ENCODE measurements at regions not wholly inside any gene's neighbourhood (a gene's known extent, or its start where the extent isn't known, plus 50 kb on each side); places are given as distances from the start of the nearest gene placed in this dataset.
"Not testable (repeated sequence)": the region's sequence is repeated elsewhere in the genome, so short reads cannot be mapped to it uniquely, and the experiment has no call there.

- DNase-seq = no peak
Measured at GRCh38 chr7:145434811-145435210, 599.0 kb upstream of the TPK1 start.

- DNase-seq = no peak
Measured at GRCh38 chr7:145431834-145432233, 596.0 kb upstream of the TPK1 start.

GRCh38 chr7:145418481-145418880, 582.6 kb upstream of the TPK1 start:
- not testable (repeated sequence) for DNase-seq

GRCh38 chr7:145411066-145411465, 575.2 kb upstream of the TPK1 start:
- no peak for DNase-seq

GRCh38 chr7:145398758-145399157, 562.9 kb upstream of the TPK1 start:
- DNase-seq = peak; percentile 37

GRCh38 chr7:145394126-145394525, 558.3 kb upstream of the TPK1 start:
- no peak for DNase-seq

GRCh38 chr7:145382762-145383161, 546.9 kb upstream of the TPK1 start:
- no peak for DNase-seq

GRCh38 chr7:145378197-145378596, 542.3 kb upstream of the TPK1 start:
- no peak for DNase-seq

- DNase-seq = no peak
Measured at GRCh38 chr7:145360511-145361100, 524.8 kb upstream of the TPK1 start.

- no peak for DNase-seq
Measured at GRCh38 chr7:145350334-145350733, 514.5 kb upstream of the TPK1 start.

GRCh38 chr7:145349452-145349851, 513.6 kb upstream of the TPK1 start:
- DNase-seq = not testable (repeated sequence)

GRCh38 chr7:145347271-145347670, 511.4 kb upstream of the TPK1 start:
- DNase-seq = no peak

- peak; percentile 92 for DNase-seq
Measured at GRCh38 chr7:145339319-145339718, 503.5 kb upstream of the TPK1 start.

GRCh38 chr7:145331522-145331921, 495.7 kb upstream of the TPK1 start:
- no peak for DNase-seq

- no peak for DNase-seq
Measured at GRCh38 chr7:145331076-145331475, 495.2 kb upstream of the TPK1 start.

- DNase-seq = no peak
Measured at GRCh38 chr7:145327646-145328045, 491.8 kb upstream of the TPK1 start.

- no peak for DNase-seq
Measured at GRCh38 chr7:145324081-145324480, 488.2 kb upstream of the TPK1 start.

GRCh38 chr7:145313551-145313950, 477.7 kb upstream of the TPK1 start:
- peak; percentile 89 for DNase-seq

- DNase-seq = peak; percentile 60
Measured at GRCh38 chr7:145293754-145294153, 457.9 kb upstream of the TPK1 start.

- peak; percentile 80 for DNase-seq
Measured at GRCh38 chr7:145293228-145293701, 457.4 kb upstream of the TPK1 start.

GRCh38 chr7:145289384-145289783, 453.5 kb upstream of the TPK1 start:
- DNase-seq = no peak

GRCh38 chr7:145276118-145276517, 440.3 kb upstream of the TPK1 start:
- DNase-seq = no peak

GRCh38 chr7:145269418-145270161, 433.7 kb upstream of the TPK1 start:
- DNase-seq = no peak

GRCh38 chr7:145265180-145265579, 429.3 kb upstream of the TPK1 start:
- no peak for DNase-seq

- no peak for DNase-seq
Measured at GRCh38 chr7:145263886-145264285, 428.0 kb upstream of the TPK1 start.

All from NCI-H69 (cell line).